ENCODE measurements at regions not wholly inside any gene's neighbourhood (a gene's known extent, or its start where the extent isn't known, plus 50 kb on each side); places are given as distances from the start of the nearest gene placed in this dataset.
"Not testable (repeated sequence)": the region's sequence is repeated elsewhere in the genome, so short reads cannot be mapped to it uniquely, and the experiment has no call there.

DNA sequence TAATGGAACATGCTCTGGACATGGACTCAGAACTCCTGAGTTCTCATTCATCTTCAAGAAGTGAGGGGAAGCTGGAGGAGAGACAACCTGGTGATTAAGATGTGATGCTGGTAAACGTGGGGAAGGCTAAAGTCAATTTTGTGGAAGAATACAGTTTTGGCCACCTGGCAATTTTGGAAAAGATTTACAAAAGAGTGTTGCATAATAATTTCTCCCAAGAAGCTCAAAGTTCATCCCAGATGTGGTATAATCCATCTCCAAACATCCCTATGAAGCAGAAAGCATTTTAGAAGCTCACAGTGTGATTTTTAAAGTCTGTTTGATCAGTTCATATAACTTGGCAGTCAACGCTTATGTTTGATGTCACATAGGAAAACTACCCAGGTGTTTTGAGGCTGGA lies 208.7 kb downstream of the LMX1A start:
- DNase-seq (ENCODE audit: low read depth in 2 of 2): no peak

DNA sequence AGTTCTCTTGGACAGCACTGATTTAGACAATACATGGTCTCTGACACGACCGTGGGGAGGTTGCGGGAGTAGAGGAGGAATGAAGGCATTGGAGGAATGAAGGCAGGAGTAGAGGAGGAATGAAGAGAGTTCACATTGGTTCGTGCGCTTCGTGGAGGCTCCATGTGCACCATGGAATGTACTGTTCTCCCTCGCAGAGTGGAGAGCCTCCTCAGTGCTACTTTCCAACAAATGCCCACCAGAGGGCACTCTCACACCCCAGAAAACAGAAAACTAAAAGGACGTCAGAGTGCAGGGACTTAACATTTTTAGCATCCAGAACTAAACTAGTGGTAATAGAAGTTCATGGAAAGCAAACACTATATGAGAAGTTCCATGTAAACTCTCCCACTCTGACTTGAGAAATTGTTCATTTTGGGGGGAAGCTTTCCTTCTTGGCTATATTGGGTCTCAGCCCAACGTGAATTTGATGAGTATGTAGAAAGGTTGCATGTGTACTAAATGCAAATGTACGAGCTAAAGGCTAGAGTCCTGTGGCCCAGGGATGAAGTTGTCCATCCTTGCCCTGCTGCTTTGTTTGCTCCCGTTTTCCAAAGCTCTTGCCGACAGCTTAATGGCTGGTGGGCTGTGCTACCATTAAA lies 211.6 kb downstream of the LMX1A start:
- DNase-seq (ENCODE audit: low read depth in 2 of 2): peak in 1 of 2 donors; percentile 2

- DNase-seq (ENCODE audit: low read depth in 2 of 2): peak; percentile 1 to 2
Measured at GRCh38 chr1:165143437-165144065, 213.0 kb downstream of the LMX1A start.

GRCh38 chr1:165138960-165139359 lies 217.6 kb downstream of the LMX1A start:
- no peak for DNase-seq (ENCODE audit: low read depth in 2 of 2)

- DNase-seq (ENCODE audit: low read depth in 2 of 2): no peak
Measured at GRCh38 chr1:165137551-165138316, 218.8 kb downstream of the LMX1A start.

GRCh38 chr1:165134431-165134830 lies 222.1 kb downstream of the LMX1A start:
- no peak for DNase-seq (ENCODE audit: low read depth in 2 of 2)

GRCh38 chr1:165129568-165130164 lies 226.8 kb downstream of the LMX1A start:
- no peak for DNase-seq (ENCODE audit: low read depth in 2 of 2)

GRCh38 chr1:165124772-165125171 lies 231.7 kb downstream of the LMX1A start:
- no peak for DNase-seq (ENCODE audit: low read depth in 2 of 2)

DNA sequence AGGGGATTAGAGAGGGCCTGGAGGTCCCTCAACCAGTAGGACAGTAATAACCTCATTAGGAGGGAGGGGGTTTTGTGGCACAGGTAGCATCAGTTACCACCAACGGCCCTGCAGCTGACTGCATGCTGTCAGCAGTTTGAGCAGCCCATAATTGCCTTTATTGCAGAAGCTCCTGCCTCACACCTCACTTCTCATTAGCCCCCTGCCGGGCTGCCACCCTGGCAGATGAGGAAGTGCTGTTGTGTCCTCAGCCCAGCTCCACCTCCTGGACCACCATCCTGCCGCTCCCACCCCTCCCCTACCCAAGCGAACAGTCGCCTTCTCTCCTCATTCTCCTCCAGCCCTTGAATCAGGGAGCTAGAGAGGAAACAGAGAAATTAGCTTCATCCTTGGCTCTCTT lies 237.4 kb downstream of the LMX1A start:
- no peak for DNase-seq (ENCODE audit: low read depth in 2 of 2)

DNA sequence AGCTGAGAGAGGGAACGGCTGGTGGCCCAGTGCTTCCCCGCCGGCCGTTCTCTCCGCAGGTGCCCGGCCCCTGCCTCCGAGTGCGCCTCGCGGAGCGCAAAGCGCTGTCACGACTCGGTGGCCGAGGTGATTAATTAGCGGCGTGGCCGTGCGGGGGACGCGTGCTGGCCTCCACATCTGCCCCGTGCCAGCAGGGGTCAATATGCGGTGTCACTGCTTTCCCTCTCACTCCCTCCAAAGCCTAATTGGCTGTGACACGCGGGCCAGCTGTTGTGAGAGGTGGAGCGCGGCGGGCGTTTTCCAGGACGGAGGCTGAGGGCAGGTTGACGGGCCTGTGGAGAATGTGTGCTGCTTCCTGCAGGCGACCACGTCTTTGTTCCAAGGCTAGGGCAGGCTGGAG lies 239.0 kb downstream of the LMX1A start:
- no peak for DNase-seq (ENCODE audit: low read depth in 2 of 2)

DNA sequence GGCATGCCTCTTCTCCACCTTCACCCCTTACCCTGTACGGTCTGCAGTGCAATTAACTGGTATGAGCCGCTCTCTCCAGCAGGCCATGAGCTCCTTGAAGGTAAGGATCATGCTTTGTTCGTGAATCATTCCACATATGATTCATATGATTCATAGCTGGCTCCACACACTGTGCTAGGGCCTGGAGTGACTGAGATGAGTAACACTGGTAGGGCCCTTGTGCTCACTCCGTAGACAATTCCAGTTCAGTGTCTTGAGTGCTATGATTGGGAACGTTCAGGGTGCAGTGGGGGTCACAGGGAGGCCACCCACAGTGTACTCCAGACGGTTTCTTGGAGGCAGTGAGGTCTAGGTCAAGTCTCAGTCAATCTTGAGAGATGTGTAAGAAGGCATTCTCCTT lies 239.8 kb downstream of the LMX1A start:
- no peak for DNase-seq (ENCODE audit: low read depth in 2 of 2)

DNA sequence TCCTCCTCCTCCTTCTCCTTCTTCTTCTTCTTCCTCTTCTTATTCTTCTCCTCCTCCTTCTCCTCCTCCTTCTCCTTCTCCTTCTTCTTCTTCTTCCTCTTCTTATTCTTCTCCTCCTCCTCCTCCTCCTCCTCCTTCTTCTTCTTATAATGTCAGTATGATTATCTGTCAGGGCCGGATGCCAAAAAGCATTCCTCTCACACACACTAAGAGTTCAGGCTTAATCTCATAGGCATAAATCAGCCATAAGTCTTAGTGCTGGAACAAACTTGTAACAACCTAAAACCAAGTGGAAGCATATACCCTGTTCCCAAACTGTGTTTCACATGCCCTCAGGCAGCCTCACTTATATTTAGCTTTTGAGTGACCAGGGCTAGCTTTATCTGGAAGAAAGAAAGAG lies 240.3 kb downstream of the LMX1A start:
- no peak for DNase-seq (ENCODE audit: low read depth in 2 of 2)

DNA sequence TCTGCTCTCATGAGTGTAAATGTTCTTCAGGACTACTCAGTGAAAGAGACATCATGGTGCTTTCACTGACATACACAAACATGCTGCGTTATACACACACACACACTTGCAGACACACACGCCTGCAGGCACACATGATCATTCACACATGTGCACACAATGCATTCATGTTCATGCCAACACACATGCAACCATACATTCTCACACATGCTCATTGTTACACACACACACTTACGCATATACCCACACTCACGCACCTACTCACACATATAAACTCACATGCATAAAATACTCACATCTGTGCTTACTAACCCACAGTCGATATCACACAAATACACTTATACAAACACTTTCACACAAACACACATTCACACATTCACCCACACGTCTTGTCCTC lies 241.6 kb downstream of the LMX1A start:
- no peak for DNase-seq (ENCODE audit: low read depth in 2 of 2)

DNA sequence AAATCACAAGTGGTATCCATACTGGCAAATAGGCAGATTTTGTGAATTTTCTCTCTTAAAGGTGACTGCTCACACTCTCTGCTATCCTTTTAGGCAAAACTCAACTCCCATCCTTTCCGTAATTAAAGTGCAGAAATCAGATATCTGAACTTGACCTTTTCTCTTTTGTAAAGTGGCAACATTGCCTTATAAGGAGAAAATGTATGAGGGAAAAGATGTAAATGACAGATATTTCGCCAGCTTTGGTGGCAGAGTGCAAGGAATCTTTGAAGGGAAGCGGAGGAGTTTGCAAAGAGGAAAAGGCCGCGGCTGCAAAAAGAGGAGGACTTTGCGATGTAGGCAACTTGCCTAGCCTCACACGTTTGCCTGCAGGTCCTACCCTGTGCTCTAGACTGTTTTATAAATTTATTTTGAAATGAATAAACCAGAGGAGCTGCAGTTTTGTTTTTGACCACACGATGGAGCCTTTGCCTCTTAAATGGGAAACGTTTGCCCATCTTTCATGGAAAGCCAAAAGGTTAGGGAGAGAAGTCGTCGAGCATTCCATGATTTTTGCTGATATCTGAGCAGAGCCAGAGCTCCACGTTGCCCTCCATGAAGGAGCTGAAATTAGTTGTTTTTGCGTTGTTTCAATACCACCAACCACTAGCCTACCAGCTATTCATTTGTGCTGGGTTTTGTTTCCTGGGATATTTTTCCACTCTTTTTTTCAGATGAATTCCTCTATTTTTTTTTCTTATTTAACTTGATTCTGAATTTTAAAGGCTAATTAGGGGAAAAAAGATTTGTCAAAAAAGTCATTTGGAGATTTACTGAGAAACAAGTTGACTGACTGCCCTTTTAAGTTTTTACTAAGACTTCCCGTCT lies 242.3 kb downstream of the LMX1A start:
- no peak for DNase-seq (ENCODE audit: low read depth in 2 of 2)

GRCh38 chr1:165112260-165112659 lies 244.3 kb downstream of the LMX1A start:
- no peak for DNase-seq (ENCODE audit: low read depth in 2 of 2)

DNA sequence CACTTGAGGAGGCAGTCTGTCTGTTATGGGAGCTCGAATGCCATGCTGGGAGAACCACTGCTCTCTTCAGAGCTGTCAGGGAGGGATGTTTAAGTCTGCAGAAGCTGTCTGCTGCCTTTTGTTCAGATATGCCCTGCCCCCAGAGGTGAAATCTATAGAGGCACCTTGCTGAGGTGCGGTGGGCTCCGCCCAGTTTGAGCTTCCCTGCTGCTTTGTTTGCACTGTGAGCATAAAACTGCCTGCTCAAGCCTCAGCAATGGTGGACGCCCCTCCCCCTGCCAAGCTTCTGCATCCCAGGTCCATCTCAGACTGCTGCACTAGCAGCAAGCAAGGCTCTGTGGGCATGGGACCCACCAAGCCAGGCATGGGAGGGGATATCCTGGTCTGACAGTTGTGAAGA lies 247.5 kb downstream of the LMX1A start:
- DNase-seq (ENCODE audit: low read depth in 2 of 2): no peak

- not testable (repeated sequence) for DNase-seq (ENCODE audit: low read depth in 2 of 2)
Measured at GRCh38 chr1:165092542-165093162, 263.9 kb downstream of the LMX1A start.

GRCh38 chr1:165080253-165080896 lies 276.1 kb downstream of the LMX1A start:
- DNase-seq (ENCODE audit: low read depth in 2 of 2): no peak

DNA sequence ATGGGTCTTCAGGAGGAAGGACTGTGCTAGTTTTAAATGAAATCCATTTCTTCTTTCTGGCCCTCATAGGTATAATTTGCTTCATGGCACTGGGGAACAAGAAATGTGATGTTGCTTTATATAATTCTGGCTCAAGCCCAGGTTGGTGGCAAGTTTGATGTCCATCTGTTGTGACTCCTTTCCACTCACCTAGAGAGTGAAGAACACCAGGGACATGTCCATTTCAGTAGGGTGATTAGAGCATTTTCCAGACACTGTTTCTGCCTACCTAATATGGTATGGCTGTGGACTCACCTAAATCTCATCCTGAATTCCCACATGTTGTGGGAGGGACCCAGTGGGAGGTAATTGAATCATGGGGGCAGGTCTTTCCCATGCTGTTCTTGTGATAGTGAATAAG lies 278.1 kb downstream of the LMX1A start:
- DNase-seq (ENCODE audit: low read depth in 2 of 2): no peak

DNA sequence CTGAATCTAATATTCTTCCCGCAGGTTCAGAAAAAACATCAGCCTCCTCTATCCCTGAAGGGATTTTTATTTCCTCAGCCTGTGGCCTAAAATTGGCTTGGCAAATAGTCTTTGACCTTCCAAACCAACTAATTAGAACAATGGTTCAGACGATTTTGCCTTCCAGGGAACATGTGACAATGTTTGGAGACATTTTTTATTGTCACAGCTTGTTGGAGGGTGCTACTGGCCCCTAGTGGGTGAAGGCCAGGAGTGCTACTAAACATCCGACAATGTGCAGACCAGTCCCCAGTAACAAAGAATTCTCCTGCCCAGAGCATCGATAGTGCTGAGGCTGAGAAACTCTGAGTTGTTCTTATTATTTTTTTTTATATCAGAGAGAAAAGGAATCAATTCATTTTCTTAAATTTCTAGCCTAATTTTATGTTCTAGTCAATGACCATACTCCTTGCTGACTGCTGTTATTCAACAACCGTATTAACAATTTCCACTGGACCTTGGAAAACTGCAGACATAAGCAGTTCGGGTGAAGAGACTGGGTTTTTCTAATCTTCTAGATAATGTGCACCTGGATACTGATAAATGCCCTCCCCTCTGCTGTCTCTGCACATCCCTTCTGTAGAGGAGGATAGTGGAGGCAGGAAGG lies 280.7 kb downstream of the LMX1A start:
- DNase-seq (ENCODE audit: low read depth in 2 of 2): no peak
